Upper lobe of left lung (tissue), 6 donors: ENCODE measurements at regions not wholly inside any gene's neighbourhood (a gene's known extent, or its start where the extent isn't known, plus 50 kb on each side); places are given as distances from the start of the nearest gene placed in this dataset.

ENCODE experiments used
- ATAC-seq, 2 donors: fragments of 200-7000 bp; cut with Tn5 transposase; one replicate each; pipeline ENCODE4 v1.9.1; 2022; ENCODE audit warnings: mild to moderate bottlenecking in 2 of 2, moderate library complexity in 2 of 2; ENCODE audit not compliant: low FRiP score in 2 of 2
- DNase-seq, 2 donors: peaks; one replicate each; pipeline ENCODE4 v3.0.0-alpha.2; 2019 to 2020
- H3K27ac ChIP-seq, 4 donors: fragments of 200-600 bp; sonication (generic); one replicate each; pipeline ENCODE4 v1.5.1; 2016 to 2019
- H3K27me3 ChIP-seq, 4 donors: fragments of 200-600 bp; sonication (generic); one replicate each; pipeline ENCODE4 v1.5.1; 2017 to 2019
- H3K36me3 ChIP-seq, 4 donors: fragments of 200-600 bp; sonication (generic); one replicate each; pipeline ENCODE4 v1.5.1; 2016 to 2019
- H3K4me1 ChIP-seq, 4 donors: fragments of 200-600 bp; sonication (generic); one replicate each; pipeline ENCODE4 v1.5.1; 2018 to 2019
- H3K4me3 ChIP-seq, 4 donors: fragments of 200-600 bp; sonication (generic); one replicate each; pipeline ENCODE4 v1.5.1; 2017 to 2019; ENCODE audit warnings: mild to moderate bottlenecking in 2 of 4, moderate library complexity in 1 of 4
- H3K9me3 ChIP-seq, 4 donors: fragments of 200-600 bp; sonication (generic); one replicate each; pipeline ENCODE4 v1.5.1; 2018 to 2019
- EP300 ChIP-seq, 4 donors: sonication (generic); formaldehyde crosslinking; IDR thresholded peaks; one replicate each; pipeline ENCODE4 v1.5.1; 2017; ENCODE audit warnings: antibody characterized with exemption in 4 of 4, control low read depth in 2 of 4
- POLR2A ChIP-seq, 4 donors: fragments of 450-650 bp; IDR thresholded peaks; one replicate each; pipeline ENCODE4 v1.5.1; 2016 to 2017; ENCODE audit warnings: antibody characterized with exemption in 4 of 4, mild to moderate bottlenecking in 2 of 4
- POLR2AphosphoS5 ChIP-seq, 2 donors: sonication (generic); formaldehyde crosslinking; IDR thresholded peaks; one replicate each; pipeline ENCODE4 v1.5.1; 2017; ENCODE audit warnings: antibody characterized with exemption in 2 of 2
- WGBS, 2 donors: methylation state at CpG; one replicate each; pipeline ENCODE4 v1.1.5; 2017 to 2018; 5-methylcytosine and 5-hydroxymethylcytosine counted together
- TF ChIP-seq, protein P1 (sequence below), 6 experiments: fragments of 450-650 bp in 4 of 6; fragments of 200-600 bp in 2 of 6; sonication (generic) in 2 of 6; IDR thresholded peaks; one replicate each; pipeline ENCODE4 v1.5.1; 2016 to 2019; ENCODE audit warnings: antibody characterized with exemption in 6 of 6
- donor health status: DM: no; HTN: no; CAD: no; lungs with moderate emphysema.
- donor health status: DM: no; HTN: yes; CAD: no; lungs with severe emphysema.

DNA sequence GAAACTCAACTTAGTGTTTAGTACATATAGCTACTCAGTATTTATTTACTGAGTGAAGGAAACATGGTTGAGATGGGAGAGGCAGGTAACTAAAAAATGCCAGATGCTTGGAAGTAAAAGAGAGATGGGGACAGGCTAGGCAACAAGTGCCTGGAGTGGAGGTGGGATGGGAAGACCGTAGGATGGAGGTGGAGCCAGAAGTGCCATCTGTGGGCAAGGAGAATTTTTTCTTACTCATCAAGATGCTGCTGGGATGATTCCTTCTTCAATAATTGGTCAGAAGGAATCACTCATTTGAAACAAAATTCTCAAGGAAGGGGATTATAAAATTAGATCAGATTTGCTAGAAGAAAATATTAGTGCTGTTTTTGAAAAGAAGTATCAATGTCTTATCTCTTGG is 72.9 kb downstream of the IFI44 start:
- TF ChIP-seq EP300 (IDR thresholded peaks at IDR 0.05) (no peak), POLR2A (IDR thresholded peaks at IDR 0.05) (no peak), POLR2AphosphoS5 (IDR thresholded peaks at IDR 0.05) (no peak)
- TF ChIP-seq, protein P1, sequence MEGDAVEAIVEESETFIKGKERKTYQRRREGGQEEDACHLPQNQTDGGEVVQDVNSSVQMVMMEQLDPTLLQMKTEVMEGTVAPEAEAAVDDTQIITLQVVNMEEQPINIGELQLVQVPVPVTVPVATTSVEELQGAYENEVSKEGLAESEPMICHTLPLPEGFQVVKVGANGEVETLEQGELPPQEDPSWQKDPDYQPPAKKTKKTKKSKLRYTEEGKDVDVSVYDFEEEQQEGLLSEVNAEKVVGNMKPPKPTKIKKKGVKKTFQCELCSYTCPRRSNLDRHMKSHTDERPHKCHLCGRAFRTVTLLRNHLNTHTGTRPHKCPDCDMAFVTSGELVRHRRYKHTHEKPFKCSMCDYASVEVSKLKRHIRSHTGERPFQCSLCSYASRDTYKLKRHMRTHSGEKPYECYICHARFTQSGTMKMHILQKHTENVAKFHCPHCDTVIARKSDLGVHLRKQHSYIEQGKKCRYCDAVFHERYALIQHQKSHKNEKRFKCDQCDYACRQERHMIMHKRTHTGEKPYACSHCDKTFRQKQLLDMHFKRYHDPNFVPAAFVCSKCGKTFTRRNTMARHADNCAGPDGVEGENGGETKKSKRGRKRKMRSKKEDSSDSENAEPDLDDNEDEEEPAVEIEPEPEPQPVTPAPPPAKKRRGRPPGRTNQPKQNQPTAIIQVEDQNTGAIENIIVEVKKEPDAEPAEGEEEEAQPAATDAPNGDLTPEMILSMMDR (IDR thresholded peaks at IDR 0.05): no peak
- Histone ChIP-seq H3K9me3 (no peaks in the 10 kb centered on the region), H3K4me3 (no peak overlapping the region), H3K4me1 (no peaks in the 10 kb centered on the region), H3K36me3 (no peaks in the 10 kb centered on the region), H3K27me3 (no peaks in the 10 kb centered on the region), H3K27ac (no peak overlapping the region)
- ATAC-seq (no peak), DNase-seq (no peak)
- 52 to 65% methylated on average over 1 of the region's 1 CpG for WGBS, 2 donors

DNA sequence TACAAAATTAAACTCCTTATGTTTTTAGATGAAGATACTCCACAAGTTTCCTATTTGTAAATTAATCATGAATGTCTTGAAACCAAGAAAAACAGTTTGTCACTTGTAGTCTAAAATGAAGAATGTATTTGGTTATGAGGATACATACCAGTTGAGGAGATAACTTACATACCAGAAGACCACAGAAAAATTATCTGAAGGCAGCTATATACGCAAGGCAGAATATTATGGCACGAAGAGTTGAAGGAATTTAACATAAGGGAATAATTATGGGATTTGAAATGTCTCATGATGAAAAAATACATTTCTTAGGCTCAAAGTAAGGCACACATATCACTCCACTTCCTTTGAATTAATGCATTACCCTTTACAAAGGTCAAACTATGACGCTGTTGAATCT is 73.3 kb downstream of the IFI44 start:
- no peaks in the 10 kb centered on the region for H3K27me3 ChIP-seq
- no peak for DNase-seq
- no peak for ATAC-seq
- H3K27ac ChIP-seq: no peak overlapping the region
- no peaks in the 10 kb centered on the region for H3K4me1 ChIP-seq
- H3K36me3 ChIP-seq: no peaks in the 10 kb centered on the region
- no peak overlapping the region for H3K4me3 ChIP-seq
- no peaks in the 10 kb centered on the region for H3K9me3 ChIP-seq
- 78 to 82% methylated on average over 3 of the region's 3 CpGs for WGBS, 2 donors
- TF ChIP-seq POLR2A (IDR thresholded peaks at IDR 0.05) (no peak), EP300 (IDR thresholded peaks at IDR 0.05) (no peak), POLR2AphosphoS5 (IDR thresholded peaks at IDR 0.05) (no peak)
- TF ChIP-seq, protein P1 (IDR thresholded peaks at IDR 0.05): no peak

DNA sequence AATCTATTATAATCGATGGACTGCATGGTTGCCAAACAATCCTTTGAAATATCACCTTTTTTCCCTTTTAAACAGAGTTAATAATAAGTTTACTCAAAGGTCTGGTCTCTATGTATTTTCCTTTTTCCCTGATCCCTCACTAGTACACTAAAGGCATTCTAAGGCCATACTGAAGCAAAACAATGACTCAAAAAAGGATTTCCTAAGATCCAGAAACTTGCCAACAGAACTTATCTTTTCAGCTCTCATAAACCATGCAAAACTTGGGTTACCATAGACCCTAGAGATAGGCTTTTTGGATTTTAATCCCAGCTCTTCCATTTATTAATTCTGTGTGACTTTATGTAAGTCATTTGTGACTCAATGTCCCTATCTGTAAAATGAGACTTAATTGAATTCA is 77.1 kb downstream of the IFI44 start:
- Histone ChIP-seq H3K4me1 (no peaks in the 10 kb centered on the region), H3K36me3 (no peaks in the 10 kb centered on the region), H3K27ac (no peak overlapping the region), H3K27me3 (no peaks in the 10 kb centered on the region), H3K9me3 (no peaks in the 10 kb centered on the region), H3K4me3 (no peak overlapping the region)
- WGBS, 2 donors: 73 to 88% methylated on average over 1 of the region's 1 CpG
- DNase-seq: no peak
- TF ChIP-seq EP300 (IDR thresholded peaks at IDR 0.05) (no peak), POLR2AphosphoS5 (IDR thresholded peaks at IDR 0.05) (no peak), POLR2A (IDR thresholded peaks at IDR 0.05) (no peak)
- TF ChIP-seq, protein P1 (IDR thresholded peaks at IDR 0.05): no peak
- ATAC-seq: no peak

DNA sequence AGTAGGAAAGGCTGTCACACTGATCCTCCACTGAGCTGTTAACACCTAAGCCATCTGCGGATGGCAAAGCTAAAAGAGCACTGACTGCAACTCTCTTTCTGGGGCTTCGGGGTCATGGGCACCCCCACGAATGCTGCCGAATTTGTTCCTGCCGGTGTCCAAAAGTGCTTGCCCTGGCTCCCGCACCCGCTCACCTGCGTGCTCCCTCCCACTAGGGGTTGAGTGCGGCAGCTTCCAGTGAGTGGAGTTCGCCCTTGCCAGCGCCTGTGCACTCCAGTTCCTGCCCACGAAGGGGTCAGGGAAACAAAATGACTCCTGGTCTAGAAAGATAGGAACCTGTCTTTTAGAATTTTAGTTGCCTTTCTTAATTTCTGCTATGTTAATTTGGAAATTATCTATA is 78.7 kb downstream of the IFI44 start:
- no peaks in the 10 kb centered on the region for H3K36me3 ChIP-seq
- no peak overlapping the region for H3K27ac ChIP-seq
- DNase-seq (peak in 1 of 2 donors; percentile 45), ATAC-seq (no peak)
- TF ChIP-seq POLR2A (IDR thresholded peaks at IDR 0.05) (no peak), POLR2AphosphoS5 (IDR thresholded peaks at IDR 0.05) (no peak), EP300 (IDR thresholded peaks at IDR 0.05) (no peak)
- TF ChIP-seq, protein P1 (IDR thresholded peaks at IDR 0.05): no peak
- no peaks in the 10 kb centered on the region for H3K4me1 ChIP-seq
- 83 to 93% methylated on average over 10 to 12 of the region's 12 CpGs for WGBS, 2 donors
- no peaks in the 10 kb centered on the region for H3K27me3 ChIP-seq
- no peak overlapping the region for H3K4me3 ChIP-seq
- no peaks in the 10 kb centered on the region for H3K9me3 ChIP-seq

DNA sequence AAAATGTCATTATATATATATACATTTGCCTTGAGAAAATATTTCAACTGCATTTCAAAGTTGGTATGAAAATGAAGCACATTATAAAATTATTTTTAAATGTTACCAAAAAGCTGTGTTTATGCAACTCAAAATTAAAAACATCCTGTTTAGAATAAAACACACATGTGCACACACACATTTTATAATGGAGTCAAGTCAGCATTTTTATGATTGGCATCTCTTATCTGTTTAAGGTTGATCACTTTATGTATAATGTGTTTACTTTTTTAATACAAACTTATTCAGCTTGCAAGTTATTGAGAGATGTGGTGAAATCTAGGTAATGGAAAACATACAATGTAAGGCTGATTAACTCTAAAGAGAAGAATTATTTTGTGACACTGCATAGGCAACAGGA is 80.4 kb downstream of the IFI44 start:
- no peaks in the 10 kb centered on the region for H3K27me3 ChIP-seq
- H3K36me3 ChIP-seq: no peaks in the 10 kb centered on the region
- no peak overlapping the region for H3K27ac ChIP-seq
- H3K9me3 ChIP-seq: no peaks in the 10 kb centered on the region
- no peaks in the 10 kb centered on the region for H3K4me1 ChIP-seq
- DNase-seq (no peak), ATAC-seq (no peak)
- H3K4me3 ChIP-seq: no peak overlapping the region
- TF ChIP-seq POLR2AphosphoS5 (IDR thresholded peaks at IDR 0.05): no peak
- TF ChIP-seq, protein P1 (IDR thresholded peaks at IDR 0.05): no peak
- no peak for TF ChIP-seq EP300 (IDR thresholded peaks at IDR 0.05)
- no peak for TF ChIP-seq POLR2A (IDR thresholded peaks at IDR 0.05)
